HG03575 (cell line): ENCODE measurements at regions not wholly inside any gene's neighbourhood (a gene's known extent, or its start where the extent isn't known, plus 50 kb on each side); places are given as distances from the start of the nearest gene placed in this dataset.

Source experiments
- ATAC-seq: cut with Tn5 transposase; IDR thresholded peaks from one replicate; pipeline ENCODE4 v1.9.1; 2021; ENCODE audit not compliant: unreplicated experiment, insufficient number of reproducible peaks, low FRiP score; ENCODE audit errors: extremely low read depth

- ATAC-seq, result no peak
Observed at GRCh38 chr1:222140206-222140605, 398.3 kb upstream of the DUSP10 start.

- no peak for ATAC-seq
Observed at GRCh38 chr1:222138095-222138494, 396.2 kb upstream of the DUSP10 start.

- ATAC-seq, result no peak
Observed at GRCh38 chr1:222136869-222137268, 395.0 kb upstream of the DUSP10 start.

GRCh38 chr1:222129041-222129440 lies 387.2 kb upstream of the DUSP10 start:
- no peak for ATAC-seq

GRCh38 chr1:222127526-222128152 lies 385.8 kb upstream of the DUSP10 start:
- no peak for ATAC-seq

- no peak for ATAC-seq
Observed at GRCh38 chr1:222127096-222127495, 385.2 kb upstream of the DUSP10 start.

GRCh38 chr1:222126052-222126451 lies 384.2 kb upstream of the DUSP10 start:
- no peak for ATAC-seq

GRCh38 chr1:222124602-222125001 lies 382.7 kb upstream of the DUSP10 start:
- ATAC-seq, result no peak

- no peak for ATAC-seq
Observed at GRCh38 chr1:222123111-222123510, 381.2 kb upstream of the DUSP10 start.

- ATAC-seq, result no peak
Observed at GRCh38 chr1:222117809-222118208, 375.9 kb upstream of the DUSP10 start.

- ATAC-seq, result no peak
Observed at GRCh38 chr1:222114536-222115156, 372.8 kb upstream of the DUSP10 start.

GRCh38 chr1:222109836-222110235 lies 367.9 kb upstream of the DUSP10 start:
- no peak for ATAC-seq

GRCh38 chr1:222107975-222108374 lies 366.1 kb upstream of the DUSP10 start:
- ATAC-seq, result no peak

GRCh38 chr1:222107267-222107666 lies 365.4 kb upstream of the DUSP10 start:
- no peak for ATAC-seq

GRCh38 chr1:222106377-222106776 lies 364.5 kb upstream of the DUSP10 start:
- no peak for ATAC-seq

- ATAC-seq, result no peak
Observed at GRCh38 chr1:222105861-222106260, 364.0 kb upstream of the DUSP10 start.

GRCh38 chr1:222105393-222105737 lies 363.5 kb upstream of the DUSP10 start:
- no peak for ATAC-seq

GRCh38 chr1:222104694-222105392 lies 363.0 kb upstream of the DUSP10 start:
- ATAC-seq, result no peak

- ATAC-seq, result no peak
Observed at GRCh38 chr1:222104097-222104496, 362.2 kb upstream of the DUSP10 start.

- no peak for ATAC-seq
Observed at GRCh38 chr1:222099746-222100145, 357.9 kb upstream of the DUSP10 start.
